Nephron progenitor cell (in vitro differentiated cells): ENCODE measurements at regions not wholly inside any gene's neighbourhood (a gene's known extent, or its start where the extent isn't known, plus 50 kb on each side); places are given as distances from the start of the nearest gene placed in this dataset.

Experiments
- DNase-seq: peaks from one replicate; pipeline ENCODE4 v3.0.0; 2021
- H3K27ac Mint-ChIP-seq: 2 replicates; pipeline ENCODE4 v1.8.0; 2021; ENCODE audit warnings: mild to moderate bottlenecking, moderate library complexity, mixed read lengths
- H3K27me3 Mint-ChIP-seq: 2 replicates; pipeline ENCODE4 v1.8.0; 2021; ENCODE audit warnings: mild to moderate bottlenecking, low read depth, mixed read lengths; ENCODE audit not compliant: poor library complexity
- H3K36me3 Mint-ChIP-seq: 2 replicates; pipeline ENCODE4 v1.8.0; 2021; ENCODE audit warnings: low read depth, mixed read lengths
- H3K4me1 Mint-ChIP-seq: 2 replicates; pipeline ENCODE4 v1.8.0; 2021; ENCODE audit warnings: mixed read lengths
- H3K4me3 Mint-ChIP-seq: 2 replicates; pipeline ENCODE4 v1.8.0; 2021; ENCODE audit warnings: mild to moderate bottlenecking, moderate library complexity, mixed read lengths
- H3K9me3 Mint-ChIP-seq: 2 replicates; pipeline ENCODE4 v1.8.0; 2021; ENCODE audit warnings: mild to moderate bottlenecking, moderate library complexity, mixed read lengths
- CTCF ChIP-seq: fragments of 200-600 bp; sonication (generic); IDR thresholded peaks from 2 replicates; pipeline ENCODE4 v1.5.0; 2021; ENCODE audit warnings: antibody characterized with exemption

GRCh38 chr20:53786445-53787267 is 193.0 kb upstream of the ZNF217 start:
- H3K36me3 Mint-ChIP-seq = no peaks in the 10 kb centered on the region
- no peaks in the 10 kb centered on the region for H3K9me3 Mint-ChIP-seq
- no peak for DNase-seq
- no peak overlapping the region for H3K4me3 Mint-ChIP-seq
- H3K27ac Mint-ChIP-seq = no peak overlapping the region
- peaks cover 8% of the 10 kb centered on the region for H3K27me3 Mint-ChIP-seq
- H3K4me1 Mint-ChIP-seq = peaks cover 13% of the 10 kb centered on the region
- no peak for TF ChIP-seq CTCF

GRCh38 chr20:53786071-53786444 is 192.4 kb upstream of the ZNF217 start:
- H3K27me3 Mint-ChIP-seq = peaks cover 3% of the 10 kb centered on the region
- DNase-seq = no peak
- no peaks in the 10 kb centered on the region for H3K36me3 Mint-ChIP-seq
- no peaks in the 10 kb centered on the region for H3K9me3 Mint-ChIP-seq
- TF ChIP-seq CTCF = no peak
- peaks cover 13% of the 10 kb centered on the region for H3K4me1 Mint-ChIP-seq
- no peak overlapping the region for H3K27ac Mint-ChIP-seq
- no peak overlapping the region for H3K4me3 Mint-ChIP-seq

GRCh38 chr20:53785320-53785719 is 191.7 kb upstream of the ZNF217 start:
- Mint-ChIP-seq H3K4me1 (peaks cover 13% of the 10 kb centered on the region), H3K9me3 (no peaks in the 10 kb centered on the region), H3K36me3 (no peaks in the 10 kb centered on the region), H3K27ac (no peak overlapping the region), H3K27me3 (peaks cover 2% of the 10 kb centered on the region), H3K4me3 (no peak overlapping the region)
- no peak for TF ChIP-seq CTCF
- DNase-seq = no peak

GRCh38 chr20:53783768-53784167 is 190.1 kb upstream of the ZNF217 start:
- H3K4me1 Mint-ChIP-seq = peaks cover 13% of the 10 kb centered on the region
- no peak for TF ChIP-seq CTCF
- DNase-seq = no peak
- no peaks in the 10 kb centered on the region for H3K36me3 Mint-ChIP-seq
- no peak overlapping the region for H3K27ac Mint-ChIP-seq
- peaks cover 3% of the 10 kb centered on the region for H3K27me3 Mint-ChIP-seq
- H3K4me3 Mint-ChIP-seq = no peak overlapping the region
- no peaks in the 10 kb centered on the region for H3K9me3 Mint-ChIP-seq

GRCh38 chr20:53782612-53783246 is 189.1 kb upstream of the ZNF217 start:
- peaks cover 3% of the 10 kb centered on the region for H3K27me3 Mint-ChIP-seq
- H3K4me3 Mint-ChIP-seq = no peak overlapping the region
- peaks cover 13% of the 10 kb centered on the region for H3K4me1 Mint-ChIP-seq
- H3K27ac Mint-ChIP-seq = no peak overlapping the region
- no peak for DNase-seq
- H3K36me3 Mint-ChIP-seq = no peaks in the 10 kb centered on the region
- no peaks in the 10 kb centered on the region for H3K9me3 Mint-ChIP-seq
- TF ChIP-seq CTCF = no peak

GRCh38 chr20:53779822-53780221 is 186.2 kb upstream of the ZNF217 start:
- Mint-ChIP-seq H3K27me3 (peaks cover 3% of the 10 kb centered on the region), H3K27ac (no peak overlapping the region), H3K4me3 (no peak overlapping the region), H3K9me3 (no peaks in the 10 kb centered on the region), H3K36me3 (no peaks in the 10 kb centered on the region), H3K4me1 (no peaks in the 10 kb centered on the region)
- TF ChIP-seq CTCF = no peak
- DNase-seq = no peak
